ENCODE measurements at regions not wholly inside any gene's neighbourhood (a gene's known extent, or its start where the extent isn't known, plus 50 kb on each side); places are given as distances from the start of the nearest gene placed in this dataset.

DNA sequence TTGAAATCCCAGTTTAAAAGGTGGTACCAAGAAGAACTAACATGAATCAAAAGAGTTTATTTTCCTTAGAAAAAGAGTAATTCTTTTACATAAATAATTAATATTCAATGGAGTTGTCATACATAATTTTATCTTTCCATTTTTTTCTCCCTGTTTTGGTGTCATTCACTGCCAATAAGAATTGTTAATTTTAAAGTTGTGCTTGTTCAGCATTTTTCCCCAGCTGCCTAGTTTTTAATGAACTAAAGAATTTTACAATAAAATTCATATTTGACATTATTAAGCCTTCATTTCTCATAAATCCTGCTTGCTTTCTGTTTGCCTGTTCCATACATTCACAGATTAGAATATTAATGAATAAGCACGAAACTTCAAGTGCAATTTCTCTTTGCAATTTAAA lies 393.6 kb downstream of the GRXCR1 start:
- Histone ChIP-seq H3K27me3 (ENCODE audit: insufficient read depth, poor library complexity, severe bottlenecking) (no peaks in the 10 kb centered on the region), H3K27ac (replicated peaks) (no peak overlapping the region), H3K4me3 (replicated peaks; ENCODE audit: insufficient read depth, low read length) (no peak overlapping the region)
- TF ChIP-seq CTCF (IDR thresholded peaks at IDR 0.05; ENCODE audit: insufficient read depth, low read length), result no peak
- no peak for TF ChIP-seq GABPA (IDR thresholded peaks at IDR 0.05; ENCODE audit: low read depth)
- no peak for TF ChIP-seq SPI1 (IDR thresholded peaks at IDR 0.05; ENCODE audit: borderline replicate concordance, low read depth)
- no peak for TF ChIP-seq POLR2AphosphoS5 (IDR thresholded peaks at IDR 0.05; ENCODE audit: low read depth)
- TF ChIP-seq, protein P1, sequence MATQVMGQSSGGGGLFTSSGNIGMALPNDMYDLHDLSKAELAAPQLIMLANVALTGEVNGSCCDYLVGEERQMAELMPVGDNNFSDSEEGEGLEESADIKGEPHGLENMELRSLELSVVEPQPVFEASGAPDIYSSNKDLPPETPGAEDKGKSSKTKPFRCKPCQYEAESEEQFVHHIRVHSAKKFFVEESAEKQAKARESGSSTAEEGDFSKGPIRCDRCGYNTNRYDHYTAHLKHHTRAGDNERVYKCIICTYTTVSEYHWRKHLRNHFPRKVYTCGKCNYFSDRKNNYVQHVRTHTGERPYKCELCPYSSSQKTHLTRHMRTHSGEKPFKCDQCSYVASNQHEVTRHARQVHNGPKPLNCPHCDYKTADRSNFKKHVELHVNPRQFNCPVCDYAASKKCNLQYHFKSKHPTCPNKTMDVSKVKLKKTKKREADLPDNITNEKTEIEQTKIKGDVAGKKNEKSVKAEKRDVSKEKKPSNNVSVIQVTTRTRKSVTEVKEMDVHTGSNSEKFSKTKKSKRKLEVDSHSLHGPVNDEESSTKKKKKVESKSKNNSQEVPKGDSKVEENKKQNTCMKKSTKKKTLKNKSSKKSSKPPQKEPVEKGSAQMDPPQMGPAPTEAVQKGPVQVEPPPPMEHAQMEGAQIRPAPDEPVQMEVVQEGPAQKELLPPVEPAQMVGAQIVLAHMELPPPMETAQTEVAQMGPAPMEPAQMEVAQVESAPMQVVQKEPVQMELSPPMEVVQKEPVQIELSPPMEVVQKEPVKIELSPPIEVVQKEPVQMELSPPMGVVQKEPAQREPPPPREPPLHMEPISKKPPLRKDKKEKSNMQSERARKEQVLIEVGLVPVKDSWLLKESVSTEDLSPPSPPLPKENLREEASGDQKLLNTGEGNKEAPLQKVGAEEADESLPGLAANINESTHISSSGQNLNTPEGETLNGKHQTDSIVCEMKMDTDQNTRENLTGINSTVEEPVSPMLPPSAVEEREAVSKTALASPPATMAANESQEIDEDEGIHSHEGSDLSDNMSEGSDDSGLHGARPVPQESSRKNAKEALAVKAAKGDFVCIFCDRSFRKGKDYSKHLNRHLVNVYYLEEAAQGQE (IDR thresholded peaks at IDR 0.05; ENCODE audit: insufficient replicate concordance, low read depth), result no peak
- DNase-seq (ENCODE audit: low read depth in 1 of 2, low spot score in 1 of 2), result no peak

- Histone ChIP-seq H3K27ac (replicated peaks) (no peak overlapping the region), H3K27me3 (ENCODE audit: insufficient read depth, poor library complexity, severe bottlenecking) (no peaks in the 10 kb centered on the region), H3K4me3 (replicated peaks; ENCODE audit: insufficient read depth, low read length) (no peak overlapping the region)
- DNase-seq (ENCODE audit: low read depth in 1 of 2, low spot score in 1 of 2), result no peak
- TF ChIP-seq SPI1 (IDR thresholded peaks at IDR 0.05; ENCODE audit: borderline replicate concordance, low read depth), result no peak
- TF ChIP-seq, protein P1 (IDR thresholded peaks at IDR 0.05; ENCODE audit: insufficient replicate concordance, low read depth), result no peak
- TF ChIP-seq GABPA (IDR thresholded peaks at IDR 0.05; ENCODE audit: low read depth), result no peak
These were observed 404.5 kb downstream of the GRXCR1 start for GRCh38 chr4:43296946-43297528.

GRCh38 chr4:43316813-43317212 lies 424.3 kb downstream of the GRXCR1 start:
- H3K27ac ChIP-seq (replicated peaks), result no peak overlapping the region
- no peaks in the 10 kb centered on the region for H3K27me3 ChIP-seq (ENCODE audit: insufficient read depth, poor library complexity, severe bottlenecking)
- no peak overlapping the region for H3K4me3 ChIP-seq (replicated peaks; ENCODE audit: insufficient read depth, low read length)
- TF ChIP-seq, protein P1 (IDR thresholded peaks at IDR 0.05; ENCODE audit: insufficient replicate concordance, low read depth), result no peak
- TF ChIP-seq GABPA (IDR thresholded peaks at IDR 0.05; ENCODE audit: low read depth) (no peak), POLR2AphosphoS5 (IDR thresholded peaks at IDR 0.05; ENCODE audit: low read depth) (no peak), SPI1 (IDR thresholded peaks at IDR 0.05; ENCODE audit: borderline replicate concordance, low read depth) (no peak), CTCF (IDR thresholded peaks at IDR 0.05; ENCODE audit: insufficient read depth, low read length) (no peak)
- no peak for DNase-seq (ENCODE audit: low read depth in 1 of 2, low spot score in 1 of 2)
